Hematopoietic multipotent progenitor cell treated with erythropoietin and hydrocortisone succinate and interleukin-3 and kit ligand, for 8 days (in vitro differentiated cells): ENCODE measurements at regions not wholly inside any gene's neighbourhood (a gene's known extent, or its start where the extent isn't known, plus 50 kb on each side); places are given as distances from the start of the nearest gene placed in this dataset.

Experiments used
- DNase-seq: peaks from one replicate; pipeline ENCODE4 v3.0.0-alpha.2; 2015

DNA sequence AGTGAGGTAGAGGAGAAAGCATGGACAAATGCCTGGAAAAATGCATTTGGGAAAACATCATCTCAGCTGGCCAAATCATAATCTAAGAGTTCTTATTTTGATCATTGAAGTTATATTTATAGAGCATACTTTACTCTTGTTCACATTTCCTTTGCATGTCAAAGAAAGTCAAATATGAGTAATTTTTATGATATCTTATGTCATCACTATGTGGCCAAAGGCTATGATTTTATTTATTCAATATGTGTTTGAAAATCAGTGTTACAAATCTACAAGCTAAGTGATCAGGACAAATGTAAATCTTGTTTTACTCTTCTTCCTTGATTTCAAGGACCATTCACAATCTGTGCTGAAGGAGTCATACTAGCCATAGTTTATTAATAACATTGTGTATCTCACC is 237.2 kb upstream of the DPH6 start:
- no peak for DNase-seq

DNA sequence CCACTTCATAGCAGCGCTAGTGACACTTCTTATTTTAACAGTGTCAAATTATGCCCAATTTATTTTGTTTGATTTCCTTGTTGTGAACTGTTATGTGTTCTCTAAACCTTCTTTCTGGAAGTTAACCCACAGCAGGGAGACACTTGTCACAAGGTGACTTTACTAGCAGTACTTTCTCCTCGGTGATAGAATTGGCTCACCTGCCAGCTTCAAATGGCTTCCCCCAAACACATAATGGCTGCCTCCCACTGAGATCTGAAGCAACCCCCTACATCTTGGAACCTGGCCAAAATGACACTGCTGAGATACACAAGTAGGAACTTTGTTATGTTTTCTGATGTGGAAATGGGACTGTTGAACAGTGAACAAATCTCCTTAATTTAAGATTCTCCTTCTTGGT is 238.8 kb upstream of the DPH6 start:
- no peak for DNase-seq

DNA sequence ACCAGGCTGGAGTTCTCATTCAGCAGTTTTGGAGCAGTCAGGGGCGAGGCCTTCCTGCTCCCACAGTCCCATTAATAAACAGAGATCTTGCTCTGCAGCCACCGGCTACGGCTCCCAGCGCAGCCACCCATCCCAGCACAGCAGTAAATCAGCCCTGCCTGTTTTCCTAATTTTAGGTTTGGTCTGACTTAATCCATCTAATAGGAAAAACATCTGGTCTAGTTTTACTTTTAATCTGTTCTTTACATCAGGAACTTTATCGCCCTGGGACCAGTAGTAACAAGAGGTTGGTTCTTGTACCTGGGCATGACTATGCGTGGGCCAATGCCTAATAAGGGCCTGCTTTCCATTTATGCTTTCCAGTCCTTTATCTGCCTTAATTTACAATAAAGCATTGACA is 264.0 kb upstream of the DPH6 start:
- DNase-seq, result no peak

DNA sequence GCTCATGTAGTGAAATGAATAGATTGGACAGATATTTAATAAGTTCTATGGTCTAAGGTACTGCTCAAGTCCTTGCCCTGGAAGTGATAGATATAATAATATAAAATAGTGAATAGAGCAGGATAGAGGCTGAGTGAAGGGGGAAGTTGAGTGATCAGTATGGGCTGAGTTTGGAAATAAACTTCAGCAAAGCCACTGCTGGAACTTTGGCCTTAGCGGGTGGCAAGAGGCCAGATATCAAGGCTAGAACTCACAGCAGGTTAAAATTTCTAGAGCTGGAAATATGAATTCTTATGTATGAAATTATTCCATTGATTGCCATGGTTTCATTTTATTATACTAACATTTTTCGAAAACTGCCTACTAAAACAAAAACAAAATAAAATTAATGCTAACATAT is 267.6 kb upstream of the DPH6 start:
- no peak for DNase-seq

DNA sequence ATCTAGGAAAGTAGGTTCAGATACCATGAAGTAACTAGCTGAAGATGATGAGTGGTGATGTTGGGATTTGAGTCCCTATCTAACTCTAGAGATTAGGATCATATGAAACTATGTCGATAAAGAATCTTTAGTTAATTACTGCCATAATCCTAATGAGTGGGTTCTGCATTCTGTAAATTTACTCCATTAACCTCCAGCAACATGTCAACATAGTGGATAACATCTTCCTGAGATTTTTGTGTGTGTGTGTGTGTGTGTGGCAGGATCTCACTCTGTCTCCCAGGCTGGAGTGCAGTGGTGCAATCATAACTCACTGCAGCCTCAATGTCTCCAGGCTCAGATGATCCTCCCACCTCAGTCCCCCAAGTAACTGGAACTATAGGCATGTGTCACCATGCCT is 272.9 kb upstream of the DPH6 start:
- no peak for DNase-seq

DNA sequence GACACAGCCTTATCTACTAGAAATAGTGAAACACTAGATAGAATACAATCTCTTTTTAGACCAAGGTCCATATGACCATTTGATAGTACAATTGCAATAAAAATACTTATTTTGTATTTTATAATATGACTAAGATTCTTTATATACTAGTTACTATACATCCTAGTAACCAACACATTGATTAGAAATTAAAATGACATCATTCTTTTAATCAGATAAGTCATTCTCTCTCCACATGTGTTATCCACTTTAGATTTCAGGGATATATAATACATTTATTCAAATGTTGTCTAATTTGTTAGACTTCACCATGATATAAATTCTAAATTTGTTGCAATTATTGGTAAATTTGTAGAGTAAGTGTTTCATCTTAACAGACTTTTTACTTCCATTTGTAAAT is 276.2 kb upstream of the DPH6 start:
- no peak for DNase-seq

DNA sequence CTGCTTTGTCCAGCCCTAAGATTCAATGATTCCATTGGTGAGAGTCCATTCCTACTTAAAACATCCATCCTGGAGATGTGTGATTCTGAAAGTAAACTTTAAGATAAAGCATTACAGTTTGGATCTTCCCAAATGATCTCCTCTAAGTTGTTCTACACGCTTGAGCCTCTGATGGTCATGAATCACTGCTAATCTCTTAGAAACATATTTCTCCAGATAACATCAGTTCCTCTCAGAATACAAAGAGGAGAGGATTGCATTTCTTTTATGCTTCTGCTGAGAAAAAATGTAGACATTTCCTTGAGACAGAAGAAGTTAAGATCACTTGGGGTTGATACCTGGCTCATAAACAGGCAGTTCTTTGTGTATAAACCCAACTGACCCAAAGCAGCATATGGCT is 281.2 kb upstream of the DPH6 start:
- DNase-seq, result no peak

DNA sequence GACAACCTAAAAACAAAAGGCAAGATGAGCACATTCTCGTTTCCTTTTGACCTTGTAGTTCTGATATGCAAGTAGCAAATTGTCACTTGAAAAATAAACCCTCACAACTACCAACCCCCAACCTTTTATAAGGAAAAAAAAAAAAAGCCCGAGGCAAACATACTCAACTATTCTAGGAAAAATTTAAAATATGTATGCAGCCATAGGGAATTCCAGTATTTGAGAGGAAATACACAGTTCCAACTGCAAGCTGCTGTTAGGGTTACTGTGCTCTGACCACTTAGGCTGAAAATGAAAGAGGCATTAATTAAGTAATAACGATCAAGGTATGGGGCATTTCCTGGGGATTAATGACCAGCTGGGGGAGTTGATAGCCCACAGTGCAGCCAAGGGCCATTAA is 281.9 kb upstream of the DPH6 start:
- no peak for DNase-seq

DNA sequence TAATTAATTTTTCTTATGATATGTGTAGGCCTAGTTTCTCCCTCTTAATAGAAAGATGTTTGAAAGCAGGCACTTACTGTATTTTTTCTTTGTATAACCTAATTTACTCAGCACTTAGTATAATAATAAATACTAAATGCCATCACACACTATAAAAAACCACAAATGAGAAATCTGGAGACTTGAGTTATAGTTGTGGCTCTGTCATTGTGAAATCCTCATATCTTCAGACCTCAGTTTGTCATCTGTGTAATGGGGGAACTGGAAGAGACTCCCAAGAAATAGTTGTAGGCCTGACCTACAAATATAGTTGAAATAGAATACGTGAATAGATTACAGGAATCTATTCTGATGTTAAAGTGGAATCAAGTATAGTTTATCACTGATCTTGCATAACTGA is 287.6 kb upstream of the DPH6 start:
- no peak for DNase-seq

DNA sequence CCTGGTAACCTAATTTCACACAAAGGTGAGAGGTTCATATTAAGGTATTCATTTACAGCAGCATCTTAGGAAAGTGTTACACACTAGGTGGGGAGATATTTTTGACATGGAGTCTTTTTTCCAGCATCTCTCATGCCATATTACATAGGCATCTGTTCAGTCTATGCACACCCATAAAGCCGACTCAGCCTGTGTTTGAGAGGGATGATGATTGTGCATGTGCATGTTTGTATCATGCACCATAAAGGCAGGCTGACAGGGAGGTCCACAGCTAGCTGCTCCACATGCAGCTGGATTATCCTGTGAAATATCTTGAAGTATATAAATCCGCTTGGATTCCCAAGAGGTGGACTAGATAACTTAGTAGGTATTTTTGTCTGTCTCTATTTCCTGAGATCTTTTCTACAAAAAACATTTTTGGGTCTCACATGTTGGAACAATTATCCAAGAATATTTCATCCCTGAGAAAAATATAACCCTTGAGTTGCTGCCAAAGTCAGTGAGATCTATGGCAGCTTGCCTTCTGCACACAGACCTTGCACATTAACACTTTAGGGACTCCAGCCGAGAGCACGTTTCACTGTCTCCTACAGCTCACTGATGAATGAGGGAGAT is 288.4 kb upstream of the DPH6 start:
- DNase-seq, result no peak

DNA sequence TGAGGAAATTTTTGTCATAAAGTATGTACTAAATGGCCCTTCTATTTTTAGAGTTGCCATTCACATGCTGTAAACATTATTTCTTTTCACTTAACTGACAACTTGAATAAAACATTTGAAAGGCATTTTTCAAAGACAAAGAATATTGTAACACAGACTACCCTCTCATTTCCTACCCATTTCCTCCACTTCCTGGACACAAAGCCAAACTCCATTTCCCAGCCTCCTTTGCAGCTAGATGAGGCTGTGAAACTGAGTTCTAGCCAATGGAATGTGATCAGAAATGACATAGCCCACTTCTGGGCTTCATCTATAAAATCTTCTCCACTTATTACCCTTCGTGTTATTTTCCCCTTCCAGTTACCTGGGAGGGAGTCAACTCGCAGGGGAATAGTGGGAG is 288.9 kb upstream of the DPH6 start:
- DNase-seq, result no peak

DNA sequence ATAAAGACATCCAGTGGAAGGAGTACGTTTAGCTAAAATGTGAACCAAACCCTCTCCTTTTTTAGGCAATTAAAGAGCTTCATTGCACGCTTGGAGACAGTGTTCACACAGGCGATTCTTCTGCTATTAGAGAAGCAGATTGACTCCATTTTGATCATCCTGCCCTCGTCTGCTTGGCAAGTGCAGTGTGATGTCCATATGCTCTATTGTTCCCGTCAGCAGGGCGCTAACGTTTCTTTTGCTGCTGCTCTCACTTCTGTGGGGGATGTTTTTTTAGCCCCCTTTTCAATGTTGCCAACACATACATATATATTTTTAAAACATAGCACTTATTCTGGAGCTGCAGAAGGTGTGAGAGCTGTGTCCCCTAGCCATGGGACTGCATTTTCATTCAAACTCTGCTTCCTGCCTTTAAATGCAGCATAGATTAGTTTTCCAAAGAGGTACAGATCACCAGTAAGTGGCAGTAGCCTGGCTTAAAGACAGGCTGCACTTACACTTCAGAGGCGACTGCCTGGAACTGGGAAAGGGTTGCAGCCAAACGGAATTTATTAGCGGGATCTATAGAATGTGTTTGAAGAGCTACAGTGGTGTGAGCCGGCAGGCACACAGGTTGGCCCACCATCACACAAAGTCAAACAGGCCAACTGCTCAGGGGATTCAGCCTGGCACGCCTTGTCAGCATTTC is 292.6 kb upstream of the DPH6 start:
- no peak for DNase-seq

DNA sequence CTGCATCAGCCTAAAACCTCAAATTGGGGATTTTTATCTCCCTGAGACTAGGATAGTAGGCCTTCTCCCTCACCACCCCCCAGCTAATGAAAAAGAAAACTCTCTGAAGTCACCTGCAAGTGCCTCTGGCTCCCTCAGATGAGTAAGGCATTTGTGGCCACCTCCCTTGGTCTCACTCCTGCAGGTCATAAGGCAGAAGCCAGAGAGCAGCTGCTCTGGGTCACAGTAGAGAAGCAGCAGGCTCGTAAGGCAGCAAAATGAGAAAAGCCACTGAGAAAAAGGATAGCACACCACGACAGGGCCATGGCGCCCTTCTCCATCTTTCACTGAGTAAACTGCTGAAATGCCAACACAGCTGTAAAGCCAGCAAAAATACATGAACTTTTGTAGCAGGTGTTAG is 296.7 kb upstream of the DPH6 start:
- DNase-seq, result no peak

DNA sequence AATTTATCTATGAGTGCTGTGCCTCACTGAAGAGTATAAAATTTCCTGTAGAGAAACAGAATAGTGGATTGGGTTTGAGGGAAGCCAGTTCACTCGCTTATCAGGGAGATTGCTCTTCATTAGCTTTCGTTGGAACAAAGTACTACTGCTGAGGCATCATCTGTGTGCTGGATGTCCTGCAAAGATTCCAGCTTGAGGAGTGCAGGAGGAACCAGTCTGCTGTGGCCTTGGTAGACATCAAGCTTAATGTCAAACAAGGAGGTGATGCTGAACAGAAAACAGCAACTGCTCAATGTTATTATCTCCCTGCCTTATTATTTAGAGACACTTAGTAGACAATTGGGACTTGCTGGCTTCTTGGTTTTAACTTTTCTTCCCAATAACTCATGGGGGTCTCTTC is 297.5 kb upstream of the DPH6 start:
- DNase-seq, result no peak

DNA sequence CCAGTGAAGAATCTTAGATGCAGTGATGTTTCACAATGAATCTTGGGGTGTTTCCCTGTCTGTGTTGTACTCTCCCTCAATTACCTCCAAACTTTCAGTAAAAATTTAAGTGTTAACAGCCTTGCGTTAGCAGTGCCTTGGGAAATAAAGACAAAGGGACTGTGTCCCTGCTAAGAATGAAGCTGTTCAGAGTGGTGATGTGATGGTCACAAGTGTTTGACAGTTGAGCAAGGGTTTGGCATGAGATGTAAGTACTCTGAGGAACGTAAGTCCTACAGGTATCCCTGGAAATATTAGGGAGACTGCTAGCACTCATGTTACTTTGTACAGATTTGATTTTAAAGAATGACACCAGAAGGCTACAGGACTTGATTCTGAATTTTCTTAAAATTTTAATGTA is 304.3 kb upstream of the DPH6 start:
- DNase-seq, result no peak

DNA sequence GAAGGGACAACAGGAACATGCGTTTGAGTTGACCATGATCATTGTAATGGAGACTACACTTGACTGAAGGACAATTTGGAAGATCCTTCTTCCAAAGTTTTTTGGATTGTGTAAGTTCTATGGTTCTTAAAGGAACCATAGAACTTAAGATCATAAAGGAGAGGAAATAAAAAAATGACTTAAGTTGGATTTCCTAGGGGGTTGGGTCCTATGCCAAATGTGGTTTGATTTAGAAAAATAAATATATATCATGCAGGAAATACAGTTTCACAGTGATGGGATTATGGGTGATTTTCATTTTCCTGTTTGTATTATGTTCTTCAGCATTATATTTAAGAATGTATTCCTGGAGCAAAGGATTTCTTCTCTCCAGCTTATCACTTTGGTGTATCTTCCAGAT is 305.5 kb upstream of the DPH6 start:
- DNase-seq, result no peak

DNA sequence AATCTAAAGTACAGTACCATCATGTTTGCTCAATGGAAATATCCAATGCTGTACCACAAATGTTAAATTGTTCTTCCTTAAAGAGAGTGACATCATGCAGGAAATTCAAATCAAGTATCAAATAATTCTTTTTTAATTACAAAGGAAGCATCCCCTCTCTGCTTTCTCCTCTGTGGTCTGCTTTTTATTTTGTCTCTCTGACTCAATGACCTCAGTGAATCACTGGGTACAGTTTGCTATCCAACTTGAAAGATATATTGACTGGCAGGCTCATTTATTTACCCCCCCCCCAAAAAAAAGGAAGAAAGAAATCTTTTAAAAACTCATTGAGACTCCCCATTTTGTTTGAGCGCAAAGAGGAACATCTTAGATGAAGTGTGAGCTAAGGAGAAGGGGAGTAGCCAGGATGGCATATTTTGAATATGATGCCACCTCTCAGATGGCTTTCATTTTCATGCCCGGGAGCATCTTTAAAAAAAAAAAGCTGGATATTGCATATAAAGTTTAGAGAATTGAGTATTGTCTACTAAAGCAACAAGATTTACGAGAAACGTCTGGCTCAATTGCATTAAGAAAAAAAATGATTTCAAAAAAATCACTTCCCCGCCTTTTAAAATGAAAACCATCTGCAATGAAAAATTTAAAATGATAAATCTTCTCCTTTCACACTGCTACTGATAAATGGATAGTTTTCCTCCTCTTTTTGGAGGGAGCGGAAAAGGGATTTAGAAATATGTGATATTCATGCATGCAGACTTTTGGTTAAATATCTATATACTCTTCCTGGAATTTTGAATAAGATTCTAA is 307.1 kb upstream of the DPH6 start:
- no peak for DNase-seq

DNA sequence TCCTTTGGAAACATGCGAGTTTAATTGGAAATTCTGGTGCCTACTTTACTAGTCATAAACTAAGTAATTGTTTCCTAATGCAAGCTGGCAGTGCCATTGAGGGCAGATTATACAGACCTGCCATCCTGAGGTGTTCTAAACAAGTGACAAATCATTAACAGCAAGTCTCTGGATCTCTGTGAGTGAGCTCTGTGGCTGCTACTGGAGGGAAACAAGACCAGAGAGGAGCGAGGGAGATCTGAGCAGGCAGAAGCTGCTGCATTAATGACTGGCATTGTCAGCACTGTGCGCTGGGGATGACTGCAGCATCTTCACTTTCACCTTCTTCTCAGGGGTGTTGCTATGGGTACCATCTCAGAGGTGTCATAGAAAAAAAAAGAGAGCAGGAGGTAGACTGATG is 308.4 kb upstream of the DPH6 start:
- DNase-seq, result no peak

DNA sequence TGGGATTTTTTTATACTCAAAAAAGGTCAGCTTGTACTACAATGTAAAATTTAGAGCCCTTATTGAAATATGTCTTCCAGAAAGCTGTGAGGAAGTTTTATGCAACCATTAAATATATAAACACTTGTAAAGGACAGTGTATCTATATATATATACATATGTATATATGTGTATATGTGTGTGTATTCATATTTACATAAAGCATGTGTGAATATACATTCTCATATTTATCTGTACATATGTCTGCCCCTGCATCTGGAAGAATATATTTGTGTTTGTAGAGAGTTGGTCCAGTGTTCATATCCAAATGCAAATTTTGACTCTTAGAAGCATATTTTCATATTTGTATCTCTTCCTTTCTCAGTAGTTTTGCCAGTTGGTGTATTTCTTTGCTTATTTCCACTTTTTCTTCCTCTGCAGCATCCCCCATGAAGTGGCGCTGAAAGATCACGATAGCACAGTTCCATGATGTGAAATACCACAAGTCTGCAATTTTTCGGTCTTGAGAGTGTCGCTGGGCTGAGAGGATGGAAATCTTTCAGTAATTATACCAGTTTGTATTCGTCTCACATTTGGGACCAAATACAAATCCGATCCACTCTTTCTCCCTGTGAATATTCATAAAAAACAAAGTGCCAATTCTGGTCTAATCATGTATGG is 311.7 kb upstream of the DPH6 start:
- no peak for DNase-seq

DNA sequence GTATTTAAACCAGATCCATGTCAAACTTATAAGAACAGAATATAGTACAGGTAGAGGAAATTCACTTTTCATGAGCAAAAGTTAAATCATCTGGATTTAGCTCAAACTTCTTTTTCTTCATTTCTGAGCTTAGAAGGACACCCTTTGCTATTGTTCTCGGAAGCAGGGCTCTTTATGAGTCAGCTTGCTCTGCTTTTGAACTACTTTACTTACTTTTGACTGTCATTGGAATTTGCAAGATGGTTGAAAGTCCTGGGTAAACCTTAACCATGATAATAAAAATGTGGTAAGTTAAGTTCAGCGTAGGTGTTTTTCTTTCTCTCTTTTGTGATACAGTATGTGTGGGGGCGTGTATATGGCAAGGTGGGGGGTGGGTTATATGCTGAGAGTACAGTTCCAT is 312.7 kb upstream of the DPH6 start:
- no peak for DNase-seq

DNA sequence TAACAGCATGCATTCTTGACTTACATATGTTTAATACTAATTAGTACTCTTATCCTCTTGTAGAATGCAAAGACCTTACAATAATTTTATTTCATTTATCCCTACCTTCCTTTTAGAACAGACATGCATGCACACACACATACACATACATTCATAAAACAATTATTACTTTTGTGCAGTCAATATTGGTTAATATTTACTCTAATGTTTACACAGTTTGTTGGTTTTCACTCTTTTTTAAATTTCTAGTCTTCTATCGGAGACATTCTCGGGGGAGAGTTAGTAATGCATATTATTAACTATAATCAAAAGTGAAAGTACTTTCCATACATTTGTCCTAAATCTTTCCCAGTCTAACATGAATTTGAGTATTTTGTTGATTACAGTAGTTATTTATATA is 317.7 kb upstream of the DPH6 start:
- no peak for DNase-seq

DNA sequence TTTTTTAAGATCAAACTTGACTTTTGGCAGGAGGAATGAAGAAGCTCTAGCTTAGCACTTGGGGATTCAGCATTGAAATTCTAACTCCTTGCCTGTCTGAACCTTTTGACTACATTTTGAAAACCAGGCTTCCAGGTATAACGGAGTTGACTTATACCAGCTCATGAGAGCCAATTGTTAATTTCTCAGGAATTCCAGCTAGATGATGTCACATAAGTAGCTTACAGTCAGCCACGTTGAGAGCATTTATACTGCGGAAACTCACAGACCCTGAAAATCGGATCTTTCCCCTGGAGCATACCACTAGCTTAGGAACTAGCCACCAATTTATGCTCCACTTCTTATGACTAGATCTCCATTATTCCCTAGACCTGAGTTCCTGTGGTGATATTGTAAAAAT is 321.4 kb upstream of the DPH6 start:
- DNase-seq, result no peak

DNA sequence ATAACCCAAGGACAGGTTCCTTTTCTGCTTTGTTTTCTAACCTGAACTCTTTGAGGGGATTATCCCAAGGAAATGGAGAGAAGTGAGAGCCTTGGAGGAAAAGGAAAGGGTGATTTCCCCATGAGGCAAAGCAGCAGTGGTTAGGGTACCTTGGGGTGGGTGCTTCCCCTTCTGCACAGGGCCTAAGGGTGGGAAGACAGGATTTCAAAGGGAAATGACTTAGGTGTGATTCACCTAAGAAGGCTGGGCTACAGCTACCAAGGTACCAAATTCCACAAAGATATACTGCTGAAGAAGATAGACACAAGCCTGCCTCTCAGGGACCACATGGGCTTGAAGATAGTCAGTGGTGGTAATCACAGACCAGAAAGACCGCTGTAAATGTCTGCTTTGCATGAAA is 325.3 kb upstream of the DPH6 start:
- DNase-seq, result no peak

DNA sequence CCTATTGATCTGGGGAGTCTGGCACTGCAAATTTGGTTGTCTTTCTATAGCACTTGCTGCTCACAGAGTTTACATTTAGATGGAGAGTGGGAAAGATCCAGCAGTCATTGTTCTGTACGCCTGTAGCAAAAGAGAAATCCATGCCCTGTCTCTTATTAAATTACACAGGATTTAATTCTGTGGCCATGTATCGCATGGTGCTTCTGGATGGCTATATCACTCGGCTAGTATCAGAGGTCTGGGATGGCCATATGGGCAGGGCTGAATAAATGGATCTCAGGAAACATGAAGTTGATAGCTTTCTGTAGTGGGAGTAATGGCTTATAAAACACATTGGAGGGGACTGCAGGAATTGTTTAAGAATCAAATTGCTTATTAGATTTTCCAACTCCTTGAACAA is 325.8 kb upstream of the DPH6 start:
- DNase-seq, result no peak
